PC-3 (cell line): ENCODE measurements at regions not wholly inside any gene's neighbourhood (a gene's known extent, or its start where the extent isn't known, plus 50 kb on each side); places are given as distances from the start of the nearest gene placed in this dataset.

Experiments used
- ATAC-seq: fragments of 200-7000 bp; cut with Tn5 transposase; 2 replicates; pipeline ENCODE4 v1.9.1; 2020; ENCODE audit warnings: mild to moderate bottlenecking, moderate library complexity
- BruUV-seq: library from RNA; stranded (reverse); fragments of 400-500 nt; replicated peaks from 2 replicates; lab custom pipeline; 2021; lab: Mats Ljungman, UMichigan
- CTCF ChIA-PET: fragments of 300-600 bp; sonication (Branson Sonifier 250); formaldehyde crosslinking; loops from one replicate; lab custom pipeline; 2022; ENCODE audit warnings: antibody characterized with exemption; lab: Charles Lee
- POLR2A ChIA-PET: fragments of 300-600 bp; sonication (Branson Sonifier 250); formaldehyde crosslinking; loops from one replicate; lab custom pipeline; 2022; ENCODE audit warnings: antibody characterized with exemption; ENCODE audit not compliant: unreplicated experiment; lab: Charles Lee
- DNase-seq: peaks from one replicate; pipeline ENCODE4 v3.0.0-alpha.2; 2015
- H2AFZ ChIP-seq: fragments of 300-600 bp; sonication (generic); 2 replicates; pipeline ENCODE4 v1.6.0; 2016; ENCODE audit warnings: antibody characterized with exemption, low read length
- H3F3A ChIP-seq: fragments of 300-600 bp; sonication (generic); one replicate; pipeline ENCODE4 v1.6.0; 2017; ENCODE audit warnings: antibody characterized with exemption, low read length, control low read depth, mild to moderate bottlenecking; ENCODE audit not compliant: unreplicated experiment
- H3K27ac ChIP-seq: fragments of 300-600 bp; sonication (generic); 2 replicates; pipeline ENCODE4 v1.5.1; 2016; ENCODE audit warnings: mild to moderate bottlenecking, low read length
- H3K27me3 ChIP-seq: fragments of 300-600 bp; sonication (generic); 2 replicates; pipeline ENCODE4 v1.6.1; 2016; ENCODE audit warnings: low read length, mixed read lengths
- H3K36me3 ChIP-seq: fragments of 300-600 bp; sonication (generic); 2 replicates; pipeline ENCODE4 v1.6.1; 2016; ENCODE audit warnings: low read depth, mixed run types, low read length, mixed read lengths
- H3K4me1 ChIP-seq: fragments of 300-600 bp; sonication (generic); 2 replicates; pipeline ENCODE4 v1.5.1; 2016; ENCODE audit warnings: low read length; ENCODE audit not compliant: insufficient read depth
- H3K4me2 ChIP-seq: fragments of 300-600 bp; sonication (generic); 2 replicates; pipeline ENCODE4 v1.6.0; 2016; ENCODE audit warnings: low read length
- H3K4me3 ChIP-seq: fragments of 300-600 bp; sonication (generic); 2 replicates; pipeline ENCODE4 v1.5.1; 2016; ENCODE audit warnings: mild to moderate bottlenecking, low read length, mixed read lengths
- H3K79me2 ChIP-seq: fragments of 300-600 bp; sonication (generic); 2 replicates; pipeline ENCODE4 v1.6.1; 2017; ENCODE audit warnings: low read length, mixed read lengths
- H3K9ac ChIP-seq: fragments of 300-600 bp; sonication (generic); 2 replicates; pipeline ENCODE4 v1.6.0; 2016; ENCODE audit warnings: mild to moderate bottlenecking, low read length
- H3K9me2 ChIP-seq: fragments of 300-600 bp; sonication (generic); replicated peaks from 2 replicates; pipeline ENCODE4 v1.6.1; 2016; ENCODE audit warnings: mixed run types, low read length, mixed read lengths
- H3K9me3 ChIP-seq: fragments of 300-600 bp; sonication (generic); 2 replicates; pipeline ENCODE4 v1.6.1; 2016; ENCODE audit warnings: low read length, mixed read lengths
- H4K20me1 ChIP-seq: fragments of 300-600 bp; sonication (generic); 2 replicates; pipeline ENCODE4 v1.6.1; 2016; ENCODE audit warnings: low read length, mixed read lengths
- EZH2 ChIP-seq: fragments of 300-600 bp; sonication (generic); IDR thresholded peaks from one replicate; pipeline ENCODE4 v1.6.1; 2017; ENCODE audit warnings: antibody characterized with exemption, mild to moderate bottlenecking, low read length; ENCODE audit not compliant: unreplicated experiment
- EZH2phosphoT487 ChIP-seq: fragments of 300-600 bp; sonication (generic); IDR thresholded peaks from 2 replicates; pipeline ENCODE4 v1.6.1; 2018; ENCODE audit warnings: mild to moderate bottlenecking, antibody characterized with exemption, low read length, borderline replicate concordance
- intact Hi-C: fragments of 100-400 bp; cut with micrococcal nuclease; formaldehyde crosslinking; loops from 2 replicates; pipeline ENCODE4 v1.9.0; 2023
- TF ChIP-seq, protein P1 (sequence below): fragments of 300-600 bp; sonication (generic); conservative IDR thresholded peaks from 2 replicates; pipeline ENCODE4 v1.5.1; 2017; ENCODE audit warnings: antibody characterized with exemption, low read depth, mild to moderate bottlenecking, low read length

DNA sequence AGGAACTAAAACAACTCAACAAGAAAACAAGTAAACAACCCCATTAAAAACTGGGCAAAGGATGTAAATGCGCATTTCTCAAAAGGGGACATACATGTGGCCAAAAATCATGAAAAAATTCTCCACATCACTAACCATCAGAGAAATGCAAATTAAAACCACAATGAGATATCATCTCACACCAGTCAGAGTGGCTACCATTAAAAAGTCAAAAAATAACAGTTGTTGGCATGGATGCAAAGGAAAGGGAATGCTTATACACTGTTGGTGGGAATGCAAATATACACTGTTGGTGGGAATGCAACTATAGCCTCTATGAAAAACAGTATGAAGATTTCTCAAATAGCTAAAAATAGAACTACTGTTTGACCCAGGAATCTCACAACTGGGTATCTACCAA is 60.0 kb upstream of the LANCL2 start:
- POLR2A ChIA-PET = no interaction called here
- ATAC-seq (no peak), DNase-seq (no peak)
- Histone ChIP-seq H3K27me3 (peaks cover 9% of the 10 kb centered on the region; the same call in 1 of the 2 replicates), H3K4me1 (peaks cover 3% of the 10 kb centered on the region; the same call in 1 of the 2 replicates), H3K9ac (no peak overlapping the region), H4K20me1 (no peaks in the 10 kb centered on the region), H3F3A (no peaks in the 10 kb centered on the region), H3K9me2 (no peaks in the 10 kb centered on the region), H3K27ac (no peak overlapping the region), H2AFZ (no peak overlapping the region), H3K9me3 (no peaks in the 10 kb centered on the region), H3K4me3 (no peak overlapping the region), H3K4me2 (no peak overlapping the region), H3K36me3 (no peaks in the 10 kb centered on the region), H3K79me2 (no peaks in the 10 kb centered on the region)
- intact Hi-C loops = loop anchor here (5.0 kb wide), 1 partner anchor 42 kb away; no protein-coding TSS in a partner anchor
- no peak for TF ChIP-seq EZH2
- TF ChIP-seq EZH2phosphoT487 = no peak
- CTCF ChIA-PET = no interaction called here
- no TSS peak for BruUV-seq

DNA sequence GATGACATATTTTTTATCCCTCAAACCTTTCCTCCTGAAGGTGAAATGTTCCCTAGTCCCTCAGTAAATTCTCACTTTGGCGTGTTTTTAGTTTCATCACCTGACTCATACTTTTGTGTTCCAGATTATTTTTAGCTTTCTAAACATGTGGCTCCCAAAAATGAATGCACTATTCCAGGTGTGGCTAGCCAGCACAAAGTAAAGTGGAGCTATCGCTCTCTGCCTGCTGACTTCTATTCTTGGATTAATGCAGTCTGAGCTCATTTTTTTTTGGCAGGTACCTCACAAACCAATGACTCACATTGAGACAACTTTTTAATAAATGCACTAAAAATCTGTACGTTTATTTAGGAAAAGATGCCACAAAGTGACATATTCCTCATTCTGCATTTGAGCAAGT is 58.8 kb upstream of the LANCL2 start:
- Histone ChIP-seq H4K20me1 (no peaks in the 10 kb centered on the region), H3K27ac (no peak overlapping the region), H3F3A (no peaks in the 10 kb centered on the region), H3K4me3 (no peak overlapping the region), H3K27me3 (peaks cover 9% of the 10 kb centered on the region; the same call in 1 of the 2 replicates), H3K36me3 (no peaks in the 10 kb centered on the region), H3K9me3 (no peaks in the 10 kb centered on the region), H3K9me2 (no peaks in the 10 kb centered on the region), H2AFZ (no peak overlapping the region), H3K4me1 (peaks cover 3% of the 10 kb centered on the region; the same call in 1 of the 2 replicates), H3K9ac (no peak overlapping the region), H3K79me2 (no peaks in the 10 kb centered on the region), H3K4me2 (no peak overlapping the region)
- TF ChIP-seq EZH2phosphoT487 = no peak
- TF ChIP-seq EZH2 = no peak
- TF ChIP-seq, protein P1, sequence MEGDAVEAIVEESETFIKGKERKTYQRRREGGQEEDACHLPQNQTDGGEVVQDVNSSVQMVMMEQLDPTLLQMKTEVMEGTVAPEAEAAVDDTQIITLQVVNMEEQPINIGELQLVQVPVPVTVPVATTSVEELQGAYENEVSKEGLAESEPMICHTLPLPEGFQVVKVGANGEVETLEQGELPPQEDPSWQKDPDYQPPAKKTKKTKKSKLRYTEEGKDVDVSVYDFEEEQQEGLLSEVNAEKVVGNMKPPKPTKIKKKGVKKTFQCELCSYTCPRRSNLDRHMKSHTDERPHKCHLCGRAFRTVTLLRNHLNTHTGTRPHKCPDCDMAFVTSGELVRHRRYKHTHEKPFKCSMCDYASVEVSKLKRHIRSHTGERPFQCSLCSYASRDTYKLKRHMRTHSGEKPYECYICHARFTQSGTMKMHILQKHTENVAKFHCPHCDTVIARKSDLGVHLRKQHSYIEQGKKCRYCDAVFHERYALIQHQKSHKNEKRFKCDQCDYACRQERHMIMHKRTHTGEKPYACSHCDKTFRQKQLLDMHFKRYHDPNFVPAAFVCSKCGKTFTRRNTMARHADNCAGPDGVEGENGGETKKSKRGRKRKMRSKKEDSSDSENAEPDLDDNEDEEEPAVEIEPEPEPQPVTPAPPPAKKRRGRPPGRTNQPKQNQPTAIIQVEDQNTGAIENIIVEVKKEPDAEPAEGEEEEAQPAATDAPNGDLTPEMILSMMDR = no peak
- peak; percentile 74 for ATAC-seq
- POLR2A ChIA-PET = interaction anchor here (0.5 to 0.6 kb wide), 3 partner anchors 9 to 241 kb away, joined by 3 read pairs; no protein-coding TSS in a partner anchor
- intact Hi-C loops = loop anchor here (5.0 kb wide), 1 partner anchor 41 kb away; no protein-coding TSS in a partner anchor
- no TSS peak for BruUV-seq
- CTCF ChIA-PET = interaction anchor here (0.5 to 0.7 kb wide), 2 partner anchors 250 to 557 kb away, joined by 3 to 4 read pairs; no protein-coding TSS in a partner anchor
- DNase-seq = peak; percentile 42

DNA sequence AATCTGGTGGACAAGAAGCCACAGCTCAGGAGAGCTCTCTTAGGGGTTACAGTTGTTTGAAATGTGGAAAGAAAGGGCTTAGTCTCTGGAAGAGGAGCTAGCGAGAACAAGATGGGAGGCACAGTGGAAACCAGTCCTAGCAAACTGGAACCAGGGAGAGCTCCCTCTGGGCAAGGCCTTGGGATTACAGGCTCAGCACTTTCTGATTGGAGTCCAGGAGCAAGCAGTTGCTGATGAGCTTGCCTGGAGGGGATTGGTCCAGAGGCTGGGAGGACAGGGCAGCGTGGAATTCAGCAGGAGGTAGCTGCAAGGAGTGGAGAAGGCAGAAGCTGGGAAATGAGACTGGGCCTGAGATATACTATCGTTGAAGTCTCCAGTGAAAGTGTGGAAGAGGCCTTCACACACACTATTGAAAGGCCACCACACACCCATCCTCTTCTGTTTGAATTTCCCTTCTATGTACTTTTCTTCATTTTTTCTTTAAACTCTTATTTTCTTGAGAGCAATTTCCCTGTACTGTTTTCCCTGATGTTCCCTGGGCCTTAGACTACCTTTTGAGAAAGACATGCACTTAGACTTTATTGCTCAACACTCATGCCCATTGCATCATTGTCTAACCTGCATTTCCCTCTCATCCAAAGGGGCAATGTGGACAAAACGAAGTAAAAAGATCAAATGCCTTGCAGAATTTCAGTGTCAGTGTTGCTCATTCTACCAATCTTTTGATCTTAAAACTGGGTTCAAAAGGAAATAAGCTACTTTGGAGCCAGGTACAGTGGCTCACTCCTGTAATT is 57.8 kb upstream of the LANCL2 start:
- BruUV-seq = no TSS peak
- Histone ChIP-seq H3F3A (no peaks in the 10 kb centered on the region), H3K9ac (no peak overlapping the region), H3K9me2 (no peaks in the 10 kb centered on the region), H2AFZ (no peak overlapping the region), H3K4me3 (no peak overlapping the region), H3K27ac (no peak overlapping the region), H4K20me1 (no peaks in the 10 kb centered on the region), H3K27me3 (no peaks in the 10 kb centered on the region), H3K79me2 (no peaks in the 10 kb centered on the region), H3K9me3 (no peaks in the 10 kb centered on the region), H3K4me2 (no peak overlapping the region), H3K36me3 (no peaks in the 10 kb centered on the region), H3K4me1 (peaks cover 3% of the 10 kb centered on the region; the same call in 1 of the 2 replicates)
- ChIA-PET CTCF (no interaction called here), POLR2A (interaction anchor here (0.6 kb wide), 1 partner anchor 242 kb away, joined by 3 read pairs; no protein-coding TSS in a partner anchor)
- no peak for ATAC-seq
- no peak for DNase-seq
- intact Hi-C loops = loop anchor here (5.0 kb wide), 1 partner anchor 40 kb away; no protein-coding TSS in a partner anchor
- TF ChIP-seq EZH2 = no peak
- TF ChIP-seq, protein P1 = no peak
- no peak for TF ChIP-seq EZH2phosphoT487
